Neural progenitor cell (in vitro differentiated cells): ENCODE measurements at regions not wholly inside any gene's neighbourhood (a gene's known extent, or its start where the extent isn't known, plus 50 kb on each side); places are given as distances from the start of the nearest gene placed in this dataset.

ENCODE experiments used
- DNase-seq: peaks from one replicate; pipeline ENCODE4 v3.0.0-alpha.2; 2016; ENCODE audit warnings: low spot score
- H2AFZ ChIP-seq: fragments of 200-600 bp; sonication (generic); replicated peaks from 2 replicates; pipeline ENCODE4 v1.6.1; 2016; ENCODE audit warnings: antibody characterized with exemption
- H3F3A ChIP-seq: fragments of 200-600 bp; sonication (generic); 2 replicates; pipeline ENCODE4 v1.6.1; 2016; ENCODE audit warnings: antibody characterized with exemption, low read depth
- H3K27ac ChIP-seq: fragments of 200-600 bp; sonication (generic); 2 replicates; pipeline ENCODE4 v1.5.1; 2016; ENCODE audit warnings: mild to moderate bottlenecking
- H3K27me3 ChIP-seq: fragments of 200-600 bp; sonication (generic); 2 replicates; pipeline ENCODE4 v1.6.1; 2016; ENCODE audit warnings: mild to moderate bottlenecking, moderate library complexity
- H3K36me3 ChIP-seq: fragments of 200-600 bp; sonication (generic); 2 replicates; pipeline ENCODE4 v1.5.1; 2016
- H3K4me1 ChIP-seq: fragments of 200-600 bp; sonication (generic); 2 replicates; pipeline ENCODE4 v1.6.1; 2016; ENCODE audit warnings: mixed run types
- H3K4me2 ChIP-seq: fragments of 200-600 bp; sonication (generic); 2 replicates; pipeline ENCODE4 v1.6.1; 2016
- H3K4me3 ChIP-seq: fragments of 200-600 bp; sonication (generic); 2 replicates; pipeline ENCODE4 v1.5.1; 2016
- H3K79me2 ChIP-seq: fragments of 200-600 bp; sonication (generic); 2 replicates; pipeline ENCODE4 v1.6.1; 2016; ENCODE audit warnings: low read depth
- H3K9ac ChIP-seq: fragments of 200-600 bp; sonication (generic); 2 replicates; pipeline ENCODE4 v1.6.1; 2016
- H3K9me3 ChIP-seq: fragments of 200-600 bp; sonication (generic); 2 replicates; pipeline ENCODE4 v1.5.1; 2016; ENCODE audit warnings: low read depth
- H4K20me1 ChIP-seq: fragments of 200-600 bp; sonication (generic); 2 replicates; pipeline ENCODE4 v1.6.1; 2016; ENCODE audit warnings: low read depth
- H3K27ac Mint-ChIP-seq: 3 replicates; pipeline ENCODE4 v1.8.0; 2021; ENCODE audit warnings: mixed read lengths
- H3K27me3 Mint-ChIP-seq: 2 replicates; pipeline ENCODE4 v1.8.0; 2022; ENCODE audit warnings: low read depth, mild to moderate bottlenecking, inconsistent platforms, moderate library complexity, mixed read lengths; ENCODE audit not compliant: insufficient read depth
- H3K36me3 Mint-ChIP-seq: 3 replicates; pipeline ENCODE4 v1.8.0; 2021; ENCODE audit warnings: mixed read lengths
- H3K4me1 Mint-ChIP-seq: 3 replicates; pipeline ENCODE4 v1.8.0; 2021; ENCODE audit warnings: mixed read lengths
- H3K4me3 Mint-ChIP-seq: 3 replicates; pipeline ENCODE4 v1.8.0; 2021; ENCODE audit warnings: mild to moderate bottlenecking, moderate library complexity, mixed read lengths
- H3K9me3 Mint-ChIP-seq: 3 replicates; pipeline ENCODE4 v1.8.0; 2020; ENCODE audit warnings: mixed read lengths
- EZH2 ChIP-seq: fragments of 200-600 bp; sonication (generic); IDR thresholded peaks from 2 replicates; pipeline ENCODE4 v1.6.1; 2017; ENCODE audit warnings: antibody characterized with exemption, mild to moderate bottlenecking, moderate library complexity
- EZH2phosphoT487 ChIP-seq: fragments of 200-600 bp; sonication (generic); IDR thresholded peaks from 2 replicates; pipeline ENCODE4 v1.6.1; 2017; ENCODE audit warnings: antibody characterized with exemption
- TF ChIP-seq, protein P1 (sequence below): fragments of 200-600 bp; sonication (generic); IDR thresholded peaks from 2 replicates; pipeline ENCODE4 v1.5.1; 2017; ENCODE audit warnings: antibody characterized with exemption, mild to moderate bottlenecking

DNA sequence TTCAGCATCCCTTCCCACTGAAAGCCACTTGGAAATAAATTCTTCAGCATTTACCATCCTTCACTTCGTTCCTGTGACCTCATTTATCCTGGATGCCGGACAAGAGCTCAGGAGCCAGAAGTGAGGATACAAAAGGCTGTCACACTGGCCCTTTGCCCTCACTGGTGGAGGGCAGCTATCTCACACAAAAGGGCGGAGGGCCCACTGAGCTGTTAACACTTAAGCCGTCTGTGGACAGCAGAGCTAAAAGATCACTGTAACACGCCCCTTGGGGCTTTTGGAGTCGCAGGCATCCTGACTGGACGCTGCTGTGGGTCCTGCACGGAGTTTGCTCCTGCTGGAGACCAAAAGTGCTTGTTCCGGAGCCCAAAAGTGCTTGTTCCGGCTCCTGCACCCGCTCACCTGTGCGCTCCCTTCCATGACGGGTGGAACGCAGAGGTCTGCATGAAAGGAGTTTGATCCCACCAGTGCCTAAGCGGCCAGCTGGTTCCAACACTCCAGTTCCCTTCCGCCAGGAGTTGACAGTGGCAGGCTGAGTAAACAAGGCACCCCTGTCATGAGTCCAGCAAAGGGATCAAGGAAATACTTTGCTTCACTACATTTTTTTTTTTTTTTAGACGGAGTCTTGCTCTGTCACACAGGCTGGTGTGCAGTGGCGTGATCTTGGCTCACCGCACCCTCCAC is 572.0 kb upstream of the LINC00305 start:
- no peaks in the 10 kb centered on the region for H3K9me3 ChIP-seq
- H3K27me3 ChIP-seq = no peaks in the 10 kb centered on the region
- Mint-ChIP-seq H3K4me1 (peaks cover 18% of the 10 kb centered on the region), H3K9me3 (no peaks in the 10 kb centered on the region), H3K27ac (no peak overlapping the region), H3K27me3 (peaks cover 2% of the 10 kb centered on the region), H3K4me3 (no peak overlapping the region), H3K36me3 (peaks cover 3% of the 10 kb centered on the region)
- H2AFZ ChIP-seq = peak overlapping the region; percentile 63
- no peak overlapping the region for H3K9ac ChIP-seq
- H3K4me2 ChIP-seq = peak overlapping the region; percentile 58
- no peak for TF ChIP-seq EZH2phosphoT487
- TF ChIP-seq, protein P1, sequence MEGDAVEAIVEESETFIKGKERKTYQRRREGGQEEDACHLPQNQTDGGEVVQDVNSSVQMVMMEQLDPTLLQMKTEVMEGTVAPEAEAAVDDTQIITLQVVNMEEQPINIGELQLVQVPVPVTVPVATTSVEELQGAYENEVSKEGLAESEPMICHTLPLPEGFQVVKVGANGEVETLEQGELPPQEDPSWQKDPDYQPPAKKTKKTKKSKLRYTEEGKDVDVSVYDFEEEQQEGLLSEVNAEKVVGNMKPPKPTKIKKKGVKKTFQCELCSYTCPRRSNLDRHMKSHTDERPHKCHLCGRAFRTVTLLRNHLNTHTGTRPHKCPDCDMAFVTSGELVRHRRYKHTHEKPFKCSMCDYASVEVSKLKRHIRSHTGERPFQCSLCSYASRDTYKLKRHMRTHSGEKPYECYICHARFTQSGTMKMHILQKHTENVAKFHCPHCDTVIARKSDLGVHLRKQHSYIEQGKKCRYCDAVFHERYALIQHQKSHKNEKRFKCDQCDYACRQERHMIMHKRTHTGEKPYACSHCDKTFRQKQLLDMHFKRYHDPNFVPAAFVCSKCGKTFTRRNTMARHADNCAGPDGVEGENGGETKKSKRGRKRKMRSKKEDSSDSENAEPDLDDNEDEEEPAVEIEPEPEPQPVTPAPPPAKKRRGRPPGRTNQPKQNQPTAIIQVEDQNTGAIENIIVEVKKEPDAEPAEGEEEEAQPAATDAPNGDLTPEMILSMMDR = no peak
- TF ChIP-seq EZH2 = no peak
- no peaks in the 10 kb centered on the region for H3K79me2 ChIP-seq
- H3F3A ChIP-seq = peaks cover 13% of the 10 kb centered on the region
- peaks cover 21% of the 10 kb centered on the region for H3K4me1 ChIP-seq
- H4K20me1 ChIP-seq = no peaks in the 10 kb centered on the region
- peak overlapping the region; percentile 23 for H3K27ac ChIP-seq
- peak overlapping the region; percentile 14 for H3K4me3 ChIP-seq
- H3K36me3 ChIP-seq = no peaks in the 10 kb centered on the region
- peak; percentile 78 for DNase-seq

GRCh38 chr18:64718808-64719207 is 569.9 kb upstream of the LINC00305 start:
- Mint-ChIP-seq H3K9me3 (no peaks in the 10 kb centered on the region), H3K27ac (no peak overlapping the region), H3K36me3 (no peaks in the 10 kb centered on the region), H3K4me3 (no peak overlapping the region), H3K4me1 (peaks cover 18% of the 10 kb centered on the region), H3K27me3 (peaks cover 2% of the 10 kb centered on the region)
- Histone ChIP-seq H3K9ac (no peak overlapping the region), H3K36me3 (no peaks in the 10 kb centered on the region), H3K79me2 (no peaks in the 10 kb centered on the region), H3F3A (peaks cover 13% of the 10 kb centered on the region), H2AFZ (no peak overlapping the region), H3K4me2 (no peak overlapping the region), H3K4me3 (no peak overlapping the region), H4K20me1 (no peaks in the 10 kb centered on the region), H3K27ac (no peak overlapping the region), H3K27me3 (no peaks in the 10 kb centered on the region), H3K9me3 (no peaks in the 10 kb centered on the region), H3K4me1 (peaks cover 21% of the 10 kb centered on the region)
- TF ChIP-seq EZH2phosphoT487 (no peak), EZH2 (no peak)
- TF ChIP-seq, protein P1 = no peak
- no peak for DNase-seq

- peaks cover 18% of the 10 kb centered on the region for H3K4me1 Mint-ChIP-seq
- no peak overlapping the region for H3K9ac ChIP-seq
- H3K4me2 ChIP-seq = no peak overlapping the region
- no peaks in the 10 kb centered on the region for H3K27me3 ChIP-seq
- H3K36me3 ChIP-seq = no peaks in the 10 kb centered on the region
- no peaks in the 10 kb centered on the region for H3K9me3 ChIP-seq
- peaks cover 21% of the 10 kb centered on the region for H3K4me1 ChIP-seq
- H3K4me3 Mint-ChIP-seq = no peak overlapping the region
- H3K9me3 Mint-ChIP-seq = no peaks in the 10 kb centered on the region
- no peak overlapping the region for H2AFZ ChIP-seq
- no peaks in the 10 kb centered on the region for H4K20me1 ChIP-seq
- H3K27ac Mint-ChIP-seq = no peak overlapping the region
- no peaks in the 10 kb centered on the region for H3K36me3 Mint-ChIP-seq
- H3K4me3 ChIP-seq = no peak overlapping the region
- no peak overlapping the region for H3K27ac ChIP-seq
- no peaks in the 10 kb centered on the region for H3K79me2 ChIP-seq
- TF ChIP-seq, protein P1 = no peak
- TF ChIP-seq EZH2phosphoT487 (no peak), EZH2 (no peak)
- H3K27me3 Mint-ChIP-seq = peaks cover 2% of the 10 kb centered on the region
- no peak for DNase-seq
- H3F3A ChIP-seq = peaks cover 13% of the 10 kb centered on the region
Observed at GRCh38 chr18:64717026-64717425, 568.1 kb upstream of the LINC00305 start.
